Keratinocyte (primary cell): ENCODE measurements at regions not wholly inside any gene's neighbourhood (a gene's known extent, or its start where the extent isn't known, plus 50 kb on each side); places are given as distances from the start of the nearest gene placed in this dataset.

Experiments
- DNase-seq: peaks from one replicate; pipeline ENCODE4 v3.0.0-alpha.2; 2011; ENCODE audit warnings: low read depth, missing footprints, low spot score
- FAIRE-seq: peaks from 2 replicates; lab custom pipeline; 2011; peaks lifted over from hg19 to GRCh38; lab: Jason Lieb, UNC
- H2AFZ ChIP-seq: 2 replicates; pipeline ENCODE4 v1.6.0; 2012; ENCODE audit warnings: low read length, control low read depth, inconsistent platforms; ENCODE audit not compliant: control insufficient read depth
- H3K27ac ChIP-seq: 2 replicates; pipeline ENCODE4 v1.5.1; 2011; ENCODE audit warnings: low read length; ENCODE audit not compliant: control insufficient read depth, insufficient read depth
- H3K27me3 ChIP-seq: 3 replicates; pipeline ENCODE4 v1.6.0; 2011; ENCODE audit warnings: low read length; ENCODE audit not compliant: control insufficient read depth, insufficient read depth; ENCODE audit errors: extremely low read depth
- H3K36me3 ChIP-seq, 2 experiments: 2 replicates in 1 of 2; 3 replicates in 1 of 2; pipeline ENCODE4 v1.5.1; 2011; ENCODE audit warnings: low read length in 2 of 2, mild to moderate bottlenecking in 1 of 2; ENCODE audit not compliant: control insufficient read depth in 2 of 2, insufficient read depth in 2 of 2; ENCODE audit errors: extremely low read depth in 1 of 2
- H3K4me1 ChIP-seq: 3 replicates; pipeline ENCODE4 v1.5.1; 2011; ENCODE audit warnings: low read length; ENCODE audit not compliant: control insufficient read depth, insufficient read depth; ENCODE audit errors: extremely low read depth
- H3K4me2 ChIP-seq: 3 replicates; pipeline ENCODE4 v1.6.0; 2011; ENCODE audit warnings: low read depth, low read length; ENCODE audit not compliant: control insufficient read depth, insufficient read depth; ENCODE audit errors: extremely low read depth
- H3K4me3 ChIP-seq, 3 experiments: fragments of 200-600 bp in 1 of 3; sonication (generic) in 1 of 3; 2 replicates in 2 of 3; 3 replicates in 1 of 3; pipeline ENCODE4 v1.5.1; 2011 to 2016; ENCODE audit warnings: low read length in 3 of 3, mild to moderate bottlenecking in 3 of 3, control low read depth in 2 of 3, inconsistent platforms in 1 of 3, low read depth in 1 of 3, mixed read lengths in 1 of 3, mixed run types in 1 of 3, moderate library complexity in 1 of 3; ENCODE audit not compliant: control insufficient read depth in 2 of 3, insufficient read depth in 2 of 3; ENCODE audit errors: extremely low read depth in 1 of 3
- H3K79me2 ChIP-seq: 2 replicates; pipeline ENCODE4 v1.6.0; 2012; ENCODE audit warnings: low read length; ENCODE audit not compliant: control insufficient read depth, insufficient read depth
- H3K9ac ChIP-seq: 3 replicates; pipeline ENCODE4 v1.6.0; 2011; ENCODE audit warnings: low read length; ENCODE audit not compliant: control insufficient read depth, insufficient read depth; ENCODE audit errors: extremely low read depth
- H3K9me1 ChIP-seq: 3 replicates; pipeline ENCODE4 v1.6.0; 2011; ENCODE audit warnings: low read length; ENCODE audit not compliant: control insufficient read depth, insufficient read depth; ENCODE audit errors: extremely low read depth
- H3K9me3 ChIP-seq: 2 replicates; pipeline ENCODE4 v1.5.1; 2012; ENCODE audit warnings: low read depth, low read length; ENCODE audit not compliant: control insufficient read depth
- H4K20me1 ChIP-seq: 3 replicates; pipeline ENCODE4 v1.6.0; 2011; ENCODE audit warnings: low read length; ENCODE audit not compliant: control insufficient read depth, insufficient read depth; ENCODE audit errors: extremely low read depth
- CTCF ChIP-seq, 3 experiments: IDR thresholded peaks in 1 of 3; conservative IDR thresholded peaks in 1 of 3; optimal IDR thresholded peaks in 1 of 3; 2 replicates in 2 of 3; 3 replicates in 1 of 3; pipeline versions ENCODE3 to v1.5.1; 2011; ENCODE audit warnings: low read length in 3 of 3, mild to moderate bottlenecking in 3 of 3, moderate library complexity in 2 of 3, control low read depth in 1 of 3, inconsistent platforms in 1 of 3; ENCODE audit not compliant: insufficient read depth in 2 of 3; ENCODE audit errors: extremely low read depth in 1 of 3
- EZH2 ChIP-seq: IDR thresholded peaks from one replicate; pipeline ENCODE4 v1.6.1; 2012; ENCODE audit warnings: inconsistent platforms, mild to moderate bottlenecking, low read length, moderate library complexity
- dilution Hi-C: fragments of 300-500 bp; cut with MboI; formaldehyde crosslinking; loops from one replicate; pipeline ENCODE4 v1.7.0; 2020; ENCODE audit warnings: low sequenced_read_pairs; ENCODE audit not compliant: extremely low pct_ligation_motif_present

- dilution Hi-C loops = no loop called here
Observed at GRCh38 chr7:26071622-26072456, 80.2 kb upstream of the NFE2L3 start.

GRCh38 chr7:26073041-26073440, 79.0 kb upstream of the NFE2L3 start:
- Histone ChIP-seq H3K4me3 (no peak overlapping the region), H3K4me2 (no peak overlapping the region), H2AFZ (no peak overlapping the region), H3K36me3 (no peaks in the 10 kb centered on the region), H3K9me1 (no peaks in the 10 kb centered on the region), H3K27me3 (no peaks in the 10 kb centered on the region), H3K79me2 (no peaks in the 10 kb centered on the region), H3K9ac (no peak overlapping the region), H3K4me1 (no peaks in the 10 kb centered on the region), H4K20me1 (no peaks in the 10 kb centered on the region), H3K27ac (no peak overlapping the region), H3K9me3 (no peaks in the 10 kb centered on the region)
- dilution Hi-C loops = no loop called here
- DNase-seq = no peak
- no peak for FAIRE-seq
- TF ChIP-seq CTCF (optimal IDR thresholded peaks at IDR 0.05 in 1 of 3, IDR thresholded peaks at IDR 0.05 in 1 of 3, conservative IDR thresholded peaks at IDR 0.05 in 1 of 3; ENCODE audit: extremely low read depth in 1 of 3, insufficient read depth in 2 of 3, low read length in 3 of 3) (no peak), EZH2 (no peak)

More at GRCh38 chr7:26071622-26072456, 80.2 kb upstream of the NFE2L3 start:
- no peak overlapping the region for H3K4me3 ChIP-seq
- FAIRE-seq (no peak), DNase-seq (no peak)
- no peak overlapping the region for H3K27ac ChIP-seq
- no peak overlapping the region for H3K9ac ChIP-seq
- H3K36me3 ChIP-seq = no peaks in the 10 kb centered on the region
- H4K20me1 ChIP-seq = no peaks in the 10 kb centered on the region
- H2AFZ ChIP-seq = no peak overlapping the region
- no peaks in the 10 kb centered on the region for H3K9me1 ChIP-seq
- no peaks in the 10 kb centered on the region for H3K79me2 ChIP-seq
- H3K4me2 ChIP-seq = no peak overlapping the region
- H3K27me3 ChIP-seq = no peaks in the 10 kb centered on the region
- no peaks in the 10 kb centered on the region for H3K9me3 ChIP-seq
- no peaks in the 10 kb centered on the region for H3K4me1 ChIP-seq
- no peak for TF ChIP-seq CTCF (optimal IDR thresholded peaks at IDR 0.05 in 1 of 3, IDR thresholded peaks at IDR 0.05 in 1 of 3, conservative IDR thresholded peaks at IDR 0.05 in 1 of 3; ENCODE audit: extremely low read depth in 1 of 3, insufficient read depth in 2 of 3, low read length in 3 of 3)
- no peak for TF ChIP-seq EZH2
